A673 (cell line): ENCODE measurements at regions not wholly inside any gene's neighbourhood (a gene's known extent, or its start where the extent isn't known, plus 50 kb on each side); places are given as distances from the start of the nearest gene placed in this dataset.
"Not testable (repeated sequence)": the region's sequence is repeated elsewhere in the genome, so short reads cannot be mapped to it uniquely, and the experiment has no call there.

Experiments
- BruUV-seq: library from RNA; stranded (reverse); fragments of 400-500 nt; replicated peaks from 2 replicates; lab custom pipeline; 2021; lab: Mats Ljungman, UMichigan
- CTCF ChIA-PET: fragments of 300-600 bp; sonication (Branson Sonifier 250); formaldehyde crosslinking; loops from one replicate; lab custom pipeline; 2022; ENCODE audit warnings: antibody characterized with exemption; lab: Charles Lee
- POLR2A ChIA-PET: fragments of 300-600 bp; sonication (Branson Sonifier 250); formaldehyde crosslinking; loops from one replicate; lab custom pipeline; 2022; ENCODE audit warnings: antibody characterized with exemption; ENCODE audit not compliant: low non-redundant PET; lab: Charles Lee
- DNase-seq: peaks from one replicate; pipeline ENCODE4 v3.0.0-alpha.2; 2015; ENCODE audit warnings: low spot score
- H3K27ac ChIP-seq: fragments of 200-600 bp; sonication (generic); 2 replicates; pipeline ENCODE4 v1.5.1; 2016; ENCODE audit warnings: mixed run types, low read depth, mild to moderate bottlenecking, mixed read lengths, antibody characterized with exemption, low read length; ENCODE audit not compliant: poor library complexity, severe bottlenecking
- H3K27me3 ChIP-seq: fragments of 200-600 bp; sonication (generic); replicated peaks from 2 replicates; pipeline ENCODE4 v1.6.1; 2017; ENCODE audit warnings: mixed run types, low read depth, mild to moderate bottlenecking, mixed read lengths, antibody characterized with exemption, low read length; ENCODE audit not compliant: insufficient read depth, poor library complexity
- H3K36me3 ChIP-seq: fragments of 200-600 bp; sonication (generic); 2 replicates; pipeline ENCODE4 v1.6.1; 2016; ENCODE audit warnings: mixed run types, mild to moderate bottlenecking, mixed read lengths, antibody characterized with exemption, low read length; ENCODE audit not compliant: insufficient read depth, poor library complexity, severe bottlenecking
- H3K4me1 ChIP-seq: fragments of 200-600 bp; sonication (generic); 2 replicates; pipeline ENCODE4 v1.6.1; 2017; ENCODE audit warnings: mixed run types, mild to moderate bottlenecking, mixed read lengths, antibody characterized with exemption, low read length; ENCODE audit not compliant: insufficient read depth, poor library complexity, severe bottlenecking
- H3K4me3 ChIP-seq: fragments of 200-600 bp; sonication (generic); 2 replicates; pipeline ENCODE4 v1.5.1; 2016; ENCODE audit warnings: low read depth, mixed run types, mild to moderate bottlenecking, mixed read lengths, low read length; ENCODE audit not compliant: poor library complexity, severe bottlenecking
- H3K9me3 ChIP-seq: fragments of 200-600 bp; sonication (generic); 2 replicates; pipeline ENCODE4 v1.6.1; 2016; ENCODE audit warnings: mixed run types, low read depth, mild to moderate bottlenecking, mixed read lengths, antibody characterized with exemption, low read length; ENCODE audit not compliant: poor library complexity, severe bottlenecking
- EZH2 ChIP-seq: fragments of 200-600 bp; sonication (generic); IDR thresholded peaks from 2 replicates; pipeline ENCODE4 v1.6.1; 2017; ENCODE audit warnings: borderline replicate concordance, low read depth, mild to moderate bottlenecking, mixed read lengths, antibody characterized with exemption, low read length; ENCODE audit not compliant: poor library complexity, severe bottlenecking
- intact Hi-C: fragments of 100-400 bp; cut with micrococcal nuclease; formaldehyde crosslinking; loops from one replicate; pipeline ENCODE4 v1.10.0; 2022; ENCODE audit not compliant: unreplicated experiment
- TF ChIP-seq, protein P1 (sequence below): fragments of 300-800, 200-600 bp; sonication (generic); conservative IDR thresholded peaks from 2 replicates; pipeline ENCODE4 v1.5.1; 2017; ENCODE audit warnings: low read depth, mild to moderate bottlenecking, antibody characterized with exemption, low read length, moderate library complexity, mixed read lengths

GRCh38 chr10:45514291-45515270 lies 140.6 kb downstream of the ALOX5 start:
- peaks cover 9% of the 10 kb centered on the region for H3K27me3 ChIP-seq
- no peak for TF ChIP-seq EZH2
- TF ChIP-seq, protein P1, sequence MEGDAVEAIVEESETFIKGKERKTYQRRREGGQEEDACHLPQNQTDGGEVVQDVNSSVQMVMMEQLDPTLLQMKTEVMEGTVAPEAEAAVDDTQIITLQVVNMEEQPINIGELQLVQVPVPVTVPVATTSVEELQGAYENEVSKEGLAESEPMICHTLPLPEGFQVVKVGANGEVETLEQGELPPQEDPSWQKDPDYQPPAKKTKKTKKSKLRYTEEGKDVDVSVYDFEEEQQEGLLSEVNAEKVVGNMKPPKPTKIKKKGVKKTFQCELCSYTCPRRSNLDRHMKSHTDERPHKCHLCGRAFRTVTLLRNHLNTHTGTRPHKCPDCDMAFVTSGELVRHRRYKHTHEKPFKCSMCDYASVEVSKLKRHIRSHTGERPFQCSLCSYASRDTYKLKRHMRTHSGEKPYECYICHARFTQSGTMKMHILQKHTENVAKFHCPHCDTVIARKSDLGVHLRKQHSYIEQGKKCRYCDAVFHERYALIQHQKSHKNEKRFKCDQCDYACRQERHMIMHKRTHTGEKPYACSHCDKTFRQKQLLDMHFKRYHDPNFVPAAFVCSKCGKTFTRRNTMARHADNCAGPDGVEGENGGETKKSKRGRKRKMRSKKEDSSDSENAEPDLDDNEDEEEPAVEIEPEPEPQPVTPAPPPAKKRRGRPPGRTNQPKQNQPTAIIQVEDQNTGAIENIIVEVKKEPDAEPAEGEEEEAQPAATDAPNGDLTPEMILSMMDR: no peak
- peaks cover 7% of the 10 kb centered on the region for H3K4me1 ChIP-seq
- CTCF ChIA-PET: no interaction called here
- BruUV-seq: no TSS peak
- DNase-seq: peak; percentile 15
- no peak overlapping the region for H3K4me3 ChIP-seq
- POLR2A ChIA-PET: no interaction called here
- no peaks in the 10 kb centered on the region for H3K36me3 ChIP-seq
- intact Hi-C loops: no loop called here
- H3K9me3 ChIP-seq: no peaks in the 10 kb centered on the region
- no peak overlapping the region for H3K27ac ChIP-seq

DNA sequence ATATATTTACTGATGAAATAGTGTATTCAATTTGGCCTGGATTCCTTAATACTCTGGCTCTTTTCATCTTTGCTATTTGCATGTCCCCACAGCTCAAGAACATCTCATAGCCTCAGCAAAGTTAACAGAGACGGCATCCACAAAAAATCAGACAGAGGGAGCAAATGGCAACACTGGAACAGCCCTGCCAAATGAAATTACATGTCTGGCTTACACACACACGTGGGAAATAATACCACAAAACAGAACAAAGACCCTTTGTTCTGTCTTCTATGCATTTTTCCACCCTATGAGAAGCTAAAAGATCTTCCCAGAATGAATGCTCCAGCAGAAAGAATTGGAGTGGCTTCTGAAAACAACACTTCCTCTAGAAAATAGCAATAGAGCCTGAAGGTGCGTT lies 139.5 kb downstream of the ALOX5 start:
- DNase-seq: no peak

DNA sequence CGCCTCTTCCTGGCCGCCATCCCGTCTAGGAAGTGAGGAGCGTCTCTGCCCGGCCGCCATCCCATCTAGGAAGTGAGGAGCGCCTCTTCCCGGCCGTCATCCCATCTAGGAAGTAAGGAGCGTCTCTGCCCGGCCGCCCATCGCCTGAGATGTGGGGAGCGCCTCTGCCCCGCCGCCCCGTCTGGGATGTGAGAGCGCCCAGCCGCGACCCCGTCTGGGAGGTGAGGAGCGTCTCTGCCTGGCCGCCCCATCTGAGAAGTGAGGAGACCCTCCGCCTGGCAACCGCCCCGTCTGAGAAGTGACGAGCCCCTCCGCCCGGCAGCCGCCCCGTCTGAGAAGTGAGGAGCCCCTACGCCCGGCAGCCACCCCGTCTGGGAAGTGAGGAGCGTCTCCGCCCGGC lies 137.9 kb downstream of the ALOX5 start:
- intact Hi-C loops, CTCF ChIA-PET, POLR2A ChIA-PET, DNase-seq, H3K27ac ChIP-seq, H3K27me3 ChIP-seq, H3K4me3 ChIP-seq, H3K9me3 ChIP-seq, H3K36me3 ChIP-seq, H3K4me1 ChIP-seq, BruUV-seq: not testable (repeated sequence)

More for the DNA sequence above, 139.5 kb downstream of the ALOX5 start:
- BruUV-seq: no TSS peak
- Histone ChIP-seq H3K36me3 (no peaks in the 10 kb centered on the region), H3K27me3 (peaks cover 2% of the 10 kb centered on the region), H3K27ac (no peak overlapping the region), H3K9me3 (no peaks in the 10 kb centered on the region), H3K4me1 (peaks cover 7% of the 10 kb centered on the region), H3K4me3 (no peak overlapping the region)
- TF ChIP-seq, protein P1: no peak
- no peak for TF ChIP-seq EZH2
- intact Hi-C loops: no loop called here
- ChIA-PET POLR2A (no interaction called here), CTCF (no interaction called here)

- Histone ChIP-seq H3K27ac (no peak overlapping the region), H3K36me3 (no peaks in the 10 kb centered on the region), H3K4me1 (peaks cover under 1% of the 10 kb centered on the region), H3K9me3 (no peaks in the 10 kb centered on the region), H3K27me3 (no peaks in the 10 kb centered on the region), H3K4me3 (no peak overlapping the region)
- no peak for TF ChIP-seq EZH2
- no peak for DNase-seq
- ChIA-PET CTCF (no interaction called here), POLR2A (no interaction called here)
- BruUV-seq: no TSS peak
- intact Hi-C loops: no loop called here
Observed at GRCh38 chr10:45509491-45509890, 135.5 kb downstream of the ALOX5 start.
